ENCODE measurements at regions not wholly inside any gene's neighbourhood (a gene's known extent, or its start where the extent isn't known, plus 50 kb on each side); places are given as distances from the start of the nearest gene placed in this dataset.

DNA sequence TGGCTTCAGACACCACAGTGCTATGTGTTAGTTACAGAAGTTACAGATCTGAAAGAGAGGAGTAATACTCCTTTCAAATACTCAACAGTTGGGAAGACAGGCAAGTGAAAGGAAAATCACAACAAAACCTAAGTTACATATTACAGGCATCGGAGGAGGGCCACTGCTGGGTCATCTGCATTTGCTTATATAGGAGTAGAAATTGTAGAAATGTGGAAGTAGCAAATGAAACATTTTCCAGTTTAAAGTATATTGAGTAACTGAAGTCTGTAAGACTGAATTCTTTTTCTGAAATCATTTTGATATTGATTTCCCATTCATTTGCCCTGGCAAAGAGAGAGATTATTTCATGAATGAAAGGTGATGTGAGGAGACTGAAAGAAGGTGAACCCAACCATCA, 201.7 kb downstream of the SPRY1 start:
- no peaks in the 10 kb centered on the region for H4K20me1 ChIP-seq (ENCODE audit: insufficient read depth)
- H3K9ac ChIP-seq = no peak overlapping the region
- peaks cover 8 to 10% of the 10 kb centered on the region in 2 experiments; a peak in 3 of 4 replicates for H3K4me1 ChIP-seq (ENCODE audit: control insufficient read depth in 1 of 2, insufficient read depth in 2 of 2, low read depth in 1 of 2, low read length in 1 of 2)
- 97% methylated on average over 1 of the region's 1 CpG for WGBS (ENCODE audit: low lambda C conversion rate)
- no peak for DNase-seq
- no peaks in the 10 kb centered on the region for H3K9me3 ChIP-seq
- no peaks in the 10 kb centered on the region for H3K79me2 ChIP-seq (ENCODE audit: insufficient read depth)
- H3K27ac ChIP-seq (ENCODE audit: low read depth in 2 of 2, low read length in 1 of 2) = no peak overlapping the region
- H3F3A ChIP-seq (replicated peaks; ENCODE audit: insufficient read depth) = no peaks in the 10 kb centered on the region
- CTCF ChIA-PET = no interaction called here
- no peaks in the 10 kb centered on the region for H3K27me3 ChIP-seq (ENCODE audit: insufficient read depth)
- H2AFZ ChIP-seq (ENCODE audit: low read depth) = no peak overlapping the region
- H3K36me3 ChIP-seq (replicated peaks in 1 of 2; ENCODE audit: control insufficient read depth in 1 of 2, insufficient read depth in 2 of 2, low read length in 1 of 2) = no peaks in the 10 kb centered on the region
- TF ChIP-seq FOSL2 (IDR thresholded peaks at IDR 0.05; ENCODE audit: borderline replicate concordance, low read depth) (no peak), TCF12 (IDR thresholded peaks at IDR 0.05) (no peak), JUND (IDR thresholded peaks at IDR 0.05) (no peak), FOXM1 (IDR thresholded peaks at IDR 0.05; ENCODE audit: low read depth) (no peak), RCOR1 (IDR thresholded peaks at IDR 0.05; ENCODE audit: low read length) (no peak), FOXJ3 (CRISPR knock-in tag; IDR thresholded peaks at IDR 0.05) (no peak), CHD2 (IDR thresholded peaks at IDR 0.05; ENCODE audit: low read length, partially characterized antibody) (no peak), MXI1 (IDR thresholded peaks at IDR 0.05; ENCODE audit: low read depth, low read length) (no peak), EZH2phosphoT487 (IDR thresholded peaks at IDR 0.05; ENCODE audit: borderline replicate concordance, low read depth) (no peak), SIN3A (IDR thresholded peaks at IDR 0.05; ENCODE audit: borderline replicate concordance, low read depth, low read length) (no peak)
- TF ChIP-seq, protein P1, sequence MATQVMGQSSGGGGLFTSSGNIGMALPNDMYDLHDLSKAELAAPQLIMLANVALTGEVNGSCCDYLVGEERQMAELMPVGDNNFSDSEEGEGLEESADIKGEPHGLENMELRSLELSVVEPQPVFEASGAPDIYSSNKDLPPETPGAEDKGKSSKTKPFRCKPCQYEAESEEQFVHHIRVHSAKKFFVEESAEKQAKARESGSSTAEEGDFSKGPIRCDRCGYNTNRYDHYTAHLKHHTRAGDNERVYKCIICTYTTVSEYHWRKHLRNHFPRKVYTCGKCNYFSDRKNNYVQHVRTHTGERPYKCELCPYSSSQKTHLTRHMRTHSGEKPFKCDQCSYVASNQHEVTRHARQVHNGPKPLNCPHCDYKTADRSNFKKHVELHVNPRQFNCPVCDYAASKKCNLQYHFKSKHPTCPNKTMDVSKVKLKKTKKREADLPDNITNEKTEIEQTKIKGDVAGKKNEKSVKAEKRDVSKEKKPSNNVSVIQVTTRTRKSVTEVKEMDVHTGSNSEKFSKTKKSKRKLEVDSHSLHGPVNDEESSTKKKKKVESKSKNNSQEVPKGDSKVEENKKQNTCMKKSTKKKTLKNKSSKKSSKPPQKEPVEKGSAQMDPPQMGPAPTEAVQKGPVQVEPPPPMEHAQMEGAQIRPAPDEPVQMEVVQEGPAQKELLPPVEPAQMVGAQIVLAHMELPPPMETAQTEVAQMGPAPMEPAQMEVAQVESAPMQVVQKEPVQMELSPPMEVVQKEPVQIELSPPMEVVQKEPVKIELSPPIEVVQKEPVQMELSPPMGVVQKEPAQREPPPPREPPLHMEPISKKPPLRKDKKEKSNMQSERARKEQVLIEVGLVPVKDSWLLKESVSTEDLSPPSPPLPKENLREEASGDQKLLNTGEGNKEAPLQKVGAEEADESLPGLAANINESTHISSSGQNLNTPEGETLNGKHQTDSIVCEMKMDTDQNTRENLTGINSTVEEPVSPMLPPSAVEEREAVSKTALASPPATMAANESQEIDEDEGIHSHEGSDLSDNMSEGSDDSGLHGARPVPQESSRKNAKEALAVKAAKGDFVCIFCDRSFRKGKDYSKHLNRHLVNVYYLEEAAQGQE (IDR thresholded peaks at IDR 0.05; ENCODE audit: low read depth, low read length) = no peak
- TF ChIP-seq, protein P2, sequence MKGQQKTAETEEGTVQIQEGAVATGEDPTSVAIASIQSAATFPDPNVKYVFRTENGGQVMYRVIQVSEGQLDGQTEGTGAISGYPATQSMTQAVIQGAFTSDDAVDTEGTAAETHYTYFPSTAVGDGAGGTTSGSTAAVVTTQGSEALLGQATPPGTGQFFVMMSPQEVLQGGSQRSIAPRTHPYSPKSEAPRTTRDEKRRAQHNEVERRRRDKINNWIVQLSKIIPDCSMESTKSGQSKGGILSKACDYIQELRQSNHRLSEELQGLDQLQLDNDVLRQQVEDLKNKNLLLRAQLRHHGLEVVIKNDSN (IDR thresholded peaks at IDR 0.05; ENCODE audit: borderline replicate concordance, low read depth) = no peak
- POLR2A ChIA-PET = no interaction called here
- H3K4me3 ChIP-seq (ENCODE audit: low read depth in 2 of 2, low read length in 1 of 2) = no peak overlapping the region
- no peak overlapping the region for H3K4me2 ChIP-seq
- no peaks in the 10 kb centered on the region for H3K9me2 ChIP-seq

DNA sequence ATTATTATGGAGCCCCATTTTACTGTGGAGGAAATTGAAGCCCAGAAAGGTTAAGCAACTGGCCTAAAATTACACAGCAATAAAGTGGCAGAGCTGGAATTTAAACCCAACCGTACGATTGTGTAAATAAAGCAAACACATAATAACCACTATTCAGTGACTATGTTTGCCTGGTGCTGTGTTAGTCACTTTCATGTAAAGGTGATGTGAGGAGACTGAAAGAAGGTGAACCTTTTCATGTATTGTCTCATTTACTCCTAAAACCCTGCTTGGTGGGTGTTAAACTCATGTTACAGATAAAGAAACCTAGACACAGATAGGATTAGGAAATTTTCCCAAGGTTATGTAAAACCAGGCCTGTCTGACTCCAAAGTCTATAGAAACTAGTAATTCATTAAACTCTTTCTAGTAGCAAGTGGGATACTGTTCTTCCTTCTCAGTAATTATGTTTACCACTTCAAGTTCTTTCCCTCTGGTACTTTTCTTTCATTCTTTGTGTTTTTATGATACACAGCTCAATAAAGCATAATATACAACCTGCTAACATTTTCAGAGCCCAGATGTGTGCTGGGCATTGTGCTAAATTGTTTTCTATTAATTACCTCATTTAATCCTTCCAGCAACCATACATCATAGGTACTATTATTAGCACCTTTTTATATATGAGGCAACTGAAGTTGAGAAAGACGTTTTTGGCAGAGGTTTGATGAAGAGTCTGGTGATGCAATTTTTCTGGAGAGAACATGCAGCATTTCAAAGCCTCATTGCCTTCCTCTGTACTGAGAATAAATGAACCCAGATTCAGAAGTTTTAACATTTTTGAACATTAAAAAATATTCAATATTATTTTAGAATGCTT, 202.7 kb downstream of the SPRY1 start:
- Histone ChIP-seq H3K9me3 (no peaks in the 10 kb centered on the region), H3K4me1 (ENCODE audit: control insufficient read depth in 1 of 2, insufficient read depth in 2 of 2, low read depth in 1 of 2, low read length in 1 of 2) (peaks cover 8 to 10% of the 10 kb centered on the region in 2 experiments; a peak in 3 of 4 replicates), H3K27me3 (ENCODE audit: insufficient read depth) (no peaks in the 10 kb centered on the region), H2AFZ (ENCODE audit: low read depth) (no peak overlapping the region), H3K4me3 (ENCODE audit: low read depth in 2 of 2, low read length in 1 of 2) (no peak overlapping the region), H3F3A (replicated peaks; ENCODE audit: insufficient read depth) (no peaks in the 10 kb centered on the region), H3K9ac (no peak overlapping the region), H3K4me2 (no peak overlapping the region), H3K27ac (ENCODE audit: low read depth in 2 of 2, low read length in 1 of 2) (no peak overlapping the region), H3K79me2 (ENCODE audit: insufficient read depth) (no peaks in the 10 kb centered on the region), H3K36me3 (replicated peaks in 1 of 2; ENCODE audit: control insufficient read depth in 1 of 2, insufficient read depth in 2 of 2, low read length in 1 of 2) (no peaks in the 10 kb centered on the region), H4K20me1 (ENCODE audit: insufficient read depth) (no peaks in the 10 kb centered on the region), H3K9me2 (no peaks in the 10 kb centered on the region)
- ChIA-PET POLR2A (no interaction called here), CTCF (interaction anchor here (0.7 kb wide), 1 partner anchor 74 kb away, joined by 3 read pairs; no protein-coding TSS in a partner anchor)
- WGBS (ENCODE audit: low lambda C conversion rate) = 75% methylated on average over 3 of the region's 3 CpGs
- no peak for DNase-seq
- TF ChIP-seq EP300 (IDR thresholded peaks at IDR 0.05; ENCODE audit: borderline replicate concordance in 1 of 2, low read depth in 1 of 2, low read length in 1 of 2) = no peak
- TF ChIP-seq NFIC (IDR thresholded peaks at IDR 0.05; ENCODE audit: borderline replicate concordance) = no peak
- TF ChIP-seq POLR2AphosphoS5 (IDR thresholded peaks at IDR 0.05; ENCODE audit: low read depth, low read length) = no peak
- TF ChIP-seq, protein P3, sequence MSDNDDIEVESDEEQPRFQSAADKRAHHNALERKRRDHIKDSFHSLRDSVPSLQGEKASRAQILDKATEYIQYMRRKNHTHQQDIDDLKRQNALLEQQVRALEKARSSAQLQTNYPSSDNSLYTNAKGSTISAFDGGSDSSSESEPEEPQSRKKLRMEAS (IDR thresholded peaks at IDR 0.05; ENCODE audit: low read depth) = no peak
- no peak for TF ChIP-seq SMC3 (IDR thresholded peaks at IDR 0.05; ENCODE audit: low read depth, low read length)
- no peak for TF ChIP-seq SIN3A (IDR thresholded peaks at IDR 0.05; ENCODE audit: borderline replicate concordance, low read depth, low read length)
- no peak for TF ChIP-seq FOXJ3 (CRISPR knock-in tag; IDR thresholded peaks at IDR 0.05)
- TF ChIP-seq RFX5 (IDR thresholded peaks at IDR 0.05; ENCODE audit: low read length) = no peak
- TF ChIP-seq YY1 (IDR thresholded peaks at IDR 0.05; ENCODE audit: low read depth) = no peak
- no peak for TF ChIP-seq MXI1 (IDR thresholded peaks at IDR 0.05; ENCODE audit: low read depth, low read length)
- no peak for TF ChIP-seq RAD21 (IDR thresholded peaks at IDR 0.05; ENCODE audit: low read length)
- no peak for TF ChIP-seq EZH2phosphoT487 (IDR thresholded peaks at IDR 0.05; ENCODE audit: borderline replicate concordance, low read depth)
- TF ChIP-seq, protein P2 (IDR thresholded peaks at IDR 0.05; ENCODE audit: borderline replicate concordance, low read depth) = no peak
- no peak for TF ChIP-seq GATA2 (CRISPR knock-in tag; IDR thresholded peaks at IDR 0.05)
- TF ChIP-seq TAF1 (IDR thresholded peaks at IDR 0.05; ENCODE audit: borderline replicate concordance, low read depth, low read length) = no peak

Measured in SK-N-SH (cell line).